Hepatocyte (in vitro differentiated cells): ENCODE measurements at regions not wholly inside any gene's neighbourhood (a gene's known extent, or its start where the extent isn't known, plus 50 kb on each side); places are given as distances from the start of the nearest gene placed in this dataset.

Experiments
- CTCF ChIP-seq: fragments of 200-600 bp; sonication (generic); IDR thresholded peaks from 2 replicates; pipeline ENCODE4 v1.5.1; 2016; ENCODE audit warnings: antibody characterized with exemption, mild to moderate bottlenecking; ENCODE audit not compliant: poor library complexity
- EZH2phosphoT487 ChIP-seq: fragments of 200-600 bp; sonication (generic); IDR thresholded peaks from one replicate; pipeline ENCODE4 v1.6.1; 2018; ENCODE audit warnings: antibody characterized with exemption, mild to moderate bottlenecking, low read depth, moderate library complexity; ENCODE audit not compliant: unreplicated experiment, severe bottlenecking

DNA sequence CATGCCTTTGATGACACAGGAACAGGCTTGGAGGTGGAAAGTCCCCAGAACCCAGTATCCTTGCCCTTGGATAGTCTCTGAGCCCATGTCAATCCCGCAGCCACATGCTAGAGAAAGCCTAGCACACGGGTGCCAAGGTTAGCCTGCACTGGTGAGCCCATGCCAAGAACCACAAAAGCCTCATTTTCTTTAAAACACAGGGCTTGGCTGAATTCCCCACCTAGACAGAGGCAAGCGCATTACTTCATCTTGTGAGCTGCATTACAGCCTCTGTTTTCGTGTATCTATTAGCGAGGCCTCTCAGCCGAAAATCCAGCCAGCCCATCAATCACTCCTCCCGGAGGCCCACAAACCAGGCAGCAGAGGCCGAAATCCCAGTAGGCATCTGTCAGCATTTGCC is 314.9 kb upstream of the AUTS2 start:
- TF ChIP-seq CTCF (no peak), EZH2phosphoT487 (no peak)
